DND-41 (cell line): ENCODE measurements at regions not wholly inside any gene's neighbourhood (a gene's known extent, or its start where the extent isn't known, plus 50 kb on each side); places are given as distances from the start of the nearest gene placed in this dataset.

Experiments used
- ATAC-seq: fragments of 200-7000 bp; cut with Tn5 transposase; 3 replicates; pipeline ENCODE4 v1.9.1; 2021; ENCODE audit warnings: low read depth; ENCODE audit not compliant: insufficient read depth
- DNase-seq: peaks from one replicate; pipeline ENCODE4 v3.0.0-alpha.2; 2020
- H2AFZ ChIP-seq: 2 replicates; pipeline ENCODE4 v1.6.0; 2012; ENCODE audit warnings: low read depth, low read length
- H3K27ac ChIP-seq: 2 replicates; pipeline ENCODE4 v1.5.1; 2012; ENCODE audit warnings: low read length, inconsistent platforms
- H3K27me3 ChIP-seq: fragments of 200-600 bp; sonication (generic); 2 replicates; pipeline ENCODE4 v1.6.0; 2012; ENCODE audit warnings: low read length, mild to moderate bottlenecking, inconsistent platforms; ENCODE audit not compliant: insufficient read depth, poor library complexity
- H3K36me3 ChIP-seq: 2 replicates; pipeline ENCODE4 v1.5.1; 2012; ENCODE audit warnings: low read length, inconsistent platforms; ENCODE audit not compliant: insufficient read depth
- H3K4me1 ChIP-seq: 2 replicates; pipeline ENCODE4 v1.5.1; 2012; ENCODE audit warnings: mild to moderate bottlenecking, low read length; ENCODE audit not compliant: insufficient read depth
- H3K4me2 ChIP-seq: 2 replicates; pipeline ENCODE4 v1.6.0; 2012; ENCODE audit warnings: mild to moderate bottlenecking, moderate library complexity, low read length, inconsistent platforms; ENCODE audit not compliant: insufficient read depth
- H3K4me3 ChIP-seq, 2 experiments: fragments of 200-600 bp in 1 of 2; shearing (Covaris generic) in 1 of 2; 2 replicates each; pipeline ENCODE4 v1.5.1; 2012 to 2016; ENCODE audit warnings: inconsistent platforms in 2 of 2, low read length in 2 of 2, mild to moderate bottlenecking in 2 of 2, low read depth in 1 of 2, moderate library complexity in 1 of 2
- H3K79me2 ChIP-seq: 2 replicates; pipeline ENCODE4 v1.6.0; 2012; ENCODE audit warnings: low read length, inconsistent platforms; ENCODE audit not compliant: insufficient read depth
- H3K9ac ChIP-seq: 2 replicates; pipeline ENCODE4 v1.6.0; 2012; ENCODE audit warnings: low read depth, mild to moderate bottlenecking, inconsistent platforms, low read length, moderate library complexity
- H3K9me3 ChIP-seq: 2 replicates; pipeline ENCODE4 v1.5.1; 2012; ENCODE audit warnings: low read length, moderate library complexity, mild to moderate bottlenecking, inconsistent platforms; ENCODE audit not compliant: insufficient read depth, severe bottlenecking
- H4K20me1 ChIP-seq: 2 replicates; pipeline ENCODE4 v1.6.0; 2012; ENCODE audit warnings: low read length; ENCODE audit not compliant: insufficient read depth
- CTCF ChIP-seq: IDR thresholded peaks from 2 replicates; pipeline ENCODE4 v1.5.1; 2012; ENCODE audit warnings: borderline replicate concordance, low read length, moderate library complexity, mild to moderate bottlenecking; ENCODE audit not compliant: poor library complexity, severe bottlenecking; ENCODE audit errors: extremely low read depth
- EZH2 ChIP-seq: IDR thresholded peaks from 3 replicates; pipeline ENCODE4 v1.6.1; 2012; ENCODE audit warnings: borderline replicate concordance, low read depth, mild to moderate bottlenecking, moderate library complexity, low read length, inconsistent platforms; ENCODE audit not compliant: severe bottlenecking

DNA sequence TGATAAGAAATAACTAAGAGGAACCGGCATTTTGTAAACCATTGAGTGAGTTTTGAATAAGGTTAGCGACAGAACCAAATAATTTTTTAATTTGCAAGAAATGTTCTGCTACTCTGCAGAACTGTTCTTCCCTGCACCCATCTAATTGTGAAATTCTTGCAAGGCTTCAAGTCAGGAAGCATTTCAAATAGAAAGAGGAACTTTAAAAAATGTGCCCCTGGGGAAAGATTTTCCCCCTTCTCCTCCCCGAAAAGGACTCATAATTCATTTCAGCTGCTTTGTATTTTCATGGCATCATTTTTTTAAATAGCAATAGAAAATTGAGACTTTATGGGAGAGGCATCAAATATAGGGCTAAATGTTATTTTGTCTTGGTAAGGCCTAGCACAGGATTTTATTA is 180.9 kb upstream of the ANKRD55 start:
- H3K4me1 ChIP-seq = no peaks in the 10 kb centered on the region
- ATAC-seq (no peak), DNase-seq (no peak)
- no peak overlapping the region for H2AFZ ChIP-seq
- no peaks in the 10 kb centered on the region for H3K79me2 ChIP-seq
- H3K4me3 ChIP-seq = no peak overlapping the region
- no peaks in the 10 kb centered on the region for H3K36me3 ChIP-seq
- no peaks in the 10 kb centered on the region for H4K20me1 ChIP-seq
- H3K27ac ChIP-seq = no peak overlapping the region
- no peaks in the 10 kb centered on the region for H3K9me3 ChIP-seq
- TF ChIP-seq EZH2 (no peak), CTCF (no peak)
- no peaks in the 10 kb centered on the region for H3K27me3 ChIP-seq
- no peak overlapping the region for H3K9ac ChIP-seq
- no peak overlapping the region for H3K4me2 ChIP-seq

GRCh38 chr5:56413546-56413945 is 180.4 kb upstream of the ANKRD55 start:
- DNase-seq = no peak
- H3K4me3 ChIP-seq = no peak overlapping the region
- H3K79me2 ChIP-seq = no peaks in the 10 kb centered on the region
- H3K27me3 ChIP-seq = no peaks in the 10 kb centered on the region
- no peak overlapping the region for H3K9ac ChIP-seq
- H3K36me3 ChIP-seq = no peaks in the 10 kb centered on the region
- no peaks in the 10 kb centered on the region for H3K9me3 ChIP-seq
- TF ChIP-seq EZH2 (no peak), CTCF (no peak)
- no peak overlapping the region for H2AFZ ChIP-seq
- no peak overlapping the region for H3K27ac ChIP-seq
- no peaks in the 10 kb centered on the region for H4K20me1 ChIP-seq
- no peak overlapping the region for H3K4me2 ChIP-seq
- no peaks in the 10 kb centered on the region for H3K4me1 ChIP-seq
- ATAC-seq = no peak

- TF ChIP-seq CTCF (no peak), EZH2 (no peak)
- Histone ChIP-seq H3K9ac (no peak overlapping the region), H2AFZ (no peak overlapping the region), H3K79me2 (no peaks in the 10 kb centered on the region), H3K9me3 (no peaks in the 10 kb centered on the region), H3K4me1 (no peaks in the 10 kb centered on the region), H3K27ac (no peak overlapping the region), H3K4me3 (no peak overlapping the region), H3K27me3 (no peaks in the 10 kb centered on the region), H3K36me3 (no peaks in the 10 kb centered on the region), H4K20me1 (no peaks in the 10 kb centered on the region), H3K4me2 (no peak overlapping the region)
- DNase-seq (no peak), ATAC-seq (no peak)
These were observed 179.7 kb upstream of the ANKRD55 start for GRCh38 chr5:56412601-56413379.

GRCh38 chr5:56410696-56411095 is 177.6 kb upstream of the ANKRD55 start:
- H3K36me3 ChIP-seq = no peaks in the 10 kb centered on the region
- no peaks in the 10 kb centered on the region for H3K9me3 ChIP-seq
- no peak for TF ChIP-seq EZH2
- no peak overlapping the region for H2AFZ ChIP-seq
- H3K9ac ChIP-seq = no peak overlapping the region
- ATAC-seq = no peak
- H3K4me3 ChIP-seq = no peak overlapping the region
- no peak overlapping the region for H3K4me2 ChIP-seq
- no peaks in the 10 kb centered on the region for H4K20me1 ChIP-seq
- H3K4me1 ChIP-seq = no peaks in the 10 kb centered on the region
- H3K79me2 ChIP-seq = no peaks in the 10 kb centered on the region
- H3K27me3 ChIP-seq = no peaks in the 10 kb centered on the region
- DNase-seq = no peak
- H3K27ac ChIP-seq = no peak overlapping the region
